Breast epithelium (tissue), 3 donors: ENCODE measurements at regions not wholly inside any gene's neighbourhood (a gene's known extent, or its start where the extent isn't known, plus 50 kb on each side); places are given as distances from the start of the nearest gene placed in this dataset.
"Not testable (repeated sequence)": the region's sequence is repeated elsewhere in the genome, so short reads cannot be mapped to it uniquely, and the experiment has no call there.

Experiments
- POLR2AphosphoS5 ChIP-seq, 3 donors: sonication (generic); formaldehyde crosslinking; IDR thresholded peaks; one replicate each; pipeline ENCODE4 v1.6.1; 2017; ENCODE audit warnings: antibody characterized with exemption in 3 of 3
- TF ChIP-seq, protein P1 (sequence below), 3 donors: fragments of 450-650 bp; IDR thresholded peaks; one replicate each; pipeline ENCODE4 v1.5.1; 2016 to 2017; ENCODE audit warnings: antibody characterized with exemption in 3 of 3, mild to moderate bottlenecking in 3 of 3, moderate library complexity in 3 of 3

DNA sequence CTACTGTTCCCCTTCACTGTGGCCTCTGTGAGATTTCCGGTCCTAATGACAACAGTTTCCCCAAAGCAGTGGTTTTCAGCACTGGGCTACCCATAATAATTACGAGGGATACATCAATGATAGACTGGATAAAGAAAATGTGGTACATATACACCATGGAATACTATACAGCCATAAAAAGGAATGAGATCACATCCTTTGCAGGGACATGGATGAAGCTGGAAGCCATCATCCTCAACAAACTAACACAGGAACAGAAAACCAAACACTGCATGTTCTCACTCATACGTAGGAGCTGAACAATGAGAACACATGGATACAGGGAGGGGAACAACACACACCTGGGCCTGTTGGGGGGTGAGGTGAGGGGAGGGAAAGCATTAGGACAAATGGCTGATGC lies 53.3 kb upstream of the NANOS1 start:
- TF ChIP-seq, protein P1, sequence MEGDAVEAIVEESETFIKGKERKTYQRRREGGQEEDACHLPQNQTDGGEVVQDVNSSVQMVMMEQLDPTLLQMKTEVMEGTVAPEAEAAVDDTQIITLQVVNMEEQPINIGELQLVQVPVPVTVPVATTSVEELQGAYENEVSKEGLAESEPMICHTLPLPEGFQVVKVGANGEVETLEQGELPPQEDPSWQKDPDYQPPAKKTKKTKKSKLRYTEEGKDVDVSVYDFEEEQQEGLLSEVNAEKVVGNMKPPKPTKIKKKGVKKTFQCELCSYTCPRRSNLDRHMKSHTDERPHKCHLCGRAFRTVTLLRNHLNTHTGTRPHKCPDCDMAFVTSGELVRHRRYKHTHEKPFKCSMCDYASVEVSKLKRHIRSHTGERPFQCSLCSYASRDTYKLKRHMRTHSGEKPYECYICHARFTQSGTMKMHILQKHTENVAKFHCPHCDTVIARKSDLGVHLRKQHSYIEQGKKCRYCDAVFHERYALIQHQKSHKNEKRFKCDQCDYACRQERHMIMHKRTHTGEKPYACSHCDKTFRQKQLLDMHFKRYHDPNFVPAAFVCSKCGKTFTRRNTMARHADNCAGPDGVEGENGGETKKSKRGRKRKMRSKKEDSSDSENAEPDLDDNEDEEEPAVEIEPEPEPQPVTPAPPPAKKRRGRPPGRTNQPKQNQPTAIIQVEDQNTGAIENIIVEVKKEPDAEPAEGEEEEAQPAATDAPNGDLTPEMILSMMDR (IDR thresholded peaks at IDR 0.05), result not testable (repeated sequence)
- TF ChIP-seq POLR2AphosphoS5 (IDR thresholded peaks at IDR 0.05), result not testable (repeated sequence)
